H1 (cell line): ENCODE measurements at regions not wholly inside any gene's neighbourhood (a gene's known extent, or its start where the extent isn't known, plus 50 kb on each side); places are given as distances from the start of the nearest gene placed in this dataset.

Experiments
- CTCF ChIA-PET: fragments of 300-600 bp; sonication (Branson Sonifier 250); formaldehyde crosslinking; loops from one replicate; lab custom pipeline; 2021; ENCODE audit not compliant: partially characterized antibody; lab: Charles Lee
- POLR2A ChIA-PET: fragments of 300-600 bp; sonication (Branson Sonifier 250); formaldehyde crosslinking; loops from one replicate; lab custom pipeline; 2021; ENCODE audit warnings: inconsistent platforms; ENCODE audit not compliant: partially characterized antibody; lab: Charles Lee
- DNase-seq, 2 experiments: peaks; one replicate each; pipeline versions ENCODE4 v3.0.0 to v3.0.0-alpha.2; 2010 to 2022; ENCODE audit warnings: low spot score in 2 of 2, low read depth in 1 of 2, mixed read lengths in 1 of 2
- FAIRE-seq: peaks from 2 replicates; lab custom pipeline; 2011; peaks lifted over from hg19 to GRCh38; lab: Jason Lieb, UNC
- H2AFZ ChIP-seq: 2 replicates; pipeline ENCODE4 v1.8.1; 2012; ENCODE audit warnings: low read length, inconsistent platforms
- H2AK5ac ChIP-seq: 2 replicates; pipeline ENCODE4 v1.6.1; 2013; ENCODE audit warnings: low read depth, low read length
- H2BK120ac ChIP-seq: replicated peaks from 2 replicates; pipeline ENCODE3; 2013; ENCODE audit warnings: low read depth, low read length, inconsistent platforms
- H2BK12ac ChIP-seq: 2 replicates; pipeline ENCODE4 v1.6.1; 2013; ENCODE audit warnings: low read depth, low read length
- H2BK15ac ChIP-seq: 2 replicates; pipeline ENCODE4 v1.6.1; 2013; ENCODE audit warnings: low read length
- H2BK20ac ChIP-seq: 2 replicates; pipeline ENCODE4 v1.6.1; 2013; ENCODE audit warnings: low read length
- H2BK5ac ChIP-seq: 2 replicates; pipeline ENCODE4 v1.6.1; 2013; ENCODE audit warnings: low read depth, low read length
- H3K14ac ChIP-seq: 2 replicates; pipeline ENCODE4 v1.6.1; 2013; ENCODE audit warnings: inconsistent platforms; ENCODE audit not compliant: insufficient read length
- H3K18ac ChIP-seq: 2 replicates; pipeline ENCODE4 v1.6.1; 2013; ENCODE audit warnings: low read length; ENCODE audit errors: extremely low read depth
- H3K23ac ChIP-seq: 2 replicates; pipeline ENCODE4 v1.6.1; 2013; ENCODE audit warnings: inconsistent platforms; ENCODE audit not compliant: insufficient read length
- H3K23me2 ChIP-seq: 2 replicates; pipeline ENCODE4 v1.6.1; 2013; ENCODE audit warnings: low read depth, low read length
- H3K27ac ChIP-seq: 2 replicates; pipeline ENCODE4 v1.6.1; 2011; ENCODE audit warnings: low read depth, low read length, inconsistent platforms
- H3K27me3 ChIP-seq, 4 experiments: replicated peaks in 1 of 4; 1 replicate in 1 of 4; 2 replicates in 3 of 4; pipeline versions ENCODE4 v1.6.1 to v1.8.1; 2011 to 2013; ENCODE audit warnings: low read length in 3 of 4, mild to moderate bottlenecking in 3 of 4, inconsistent platforms in 2 of 4, mixed read lengths in 2 of 4, moderate library complexity in 1 of 4; ENCODE audit not compliant: control insufficient read depth in 3 of 4, insufficient read depth in 3 of 4; ENCODE audit errors: extremely low read depth in 1 of 4
- H3K36me3 ChIP-seq, 4 experiments: 2 replicates each; pipeline versions ENCODE4 v1.6.1 to v1.8.1; 2011 to 2013; ENCODE audit warnings: mild to moderate bottlenecking in 4 of 4, low read length in 3 of 4, moderate library complexity in 2 of 4, control low read depth in 1 of 4, inconsistent platforms in 1 of 4; ENCODE audit not compliant: insufficient read depth in 4 of 4, control insufficient read depth in 2 of 4
- H3K4ac ChIP-seq: replicated peaks from 2 replicates; pipeline ENCODE3; 2013; ENCODE audit warnings: low read length, low read depth, mixed read lengths, inconsistent platforms; ENCODE audit not compliant: insufficient read length
- H3K4me1 ChIP-seq, 4 experiments: replicated peaks in 1 of 4; 1 replicate in 1 of 4; 2 replicates in 3 of 4; pipeline versions ENCODE4 v1.6.1 to v1.8.1; 2011 to 2013; ENCODE audit warnings: low read length in 3 of 4, inconsistent platforms in 2 of 4, mixed read lengths in 1 of 4; ENCODE audit not compliant: insufficient read depth in 4 of 4, control insufficient read depth in 3 of 4
- H3K4me2 ChIP-seq, 2 experiments: 2 replicates each; pipeline versions ENCODE4 v1.6.1 to v1.8.1; 2011 to 2013; ENCODE audit warnings: low read depth in 2 of 2, low read length in 2 of 2, control low read depth in 1 of 2, inconsistent platforms in 1 of 2, mild to moderate bottlenecking in 1 of 2; ENCODE audit not compliant: insufficient read depth in 1 of 2
- H3K4me3 ChIP-seq, 4 experiments: fragments of 200-600, 300-600 bp in 1 of 4; sonication (generic), shearing (Covaris generic), sonication (Bioruptor Twin) in 1 of 4; 2 replicates each; pipeline versions ENCODE4 v1.5.1 to v1.8.1; 2011 to 2016; ENCODE audit warnings: low read length in 4 of 4, low read depth in 3 of 4, control low read depth in 2 of 4, inconsistent platforms in 2 of 4, mild to moderate bottlenecking in 2 of 4, mixed read lengths in 1 of 4, moderate library complexity in 1 of 4; ENCODE audit not compliant: insufficient read depth in 2 of 4; ENCODE audit errors: extremely low read depth in 1 of 4
- H3K56ac ChIP-seq: replicated peaks from 2 replicates; pipeline ENCODE3; 2013; ENCODE audit warnings: low read depth, mild to moderate bottlenecking, mixed read lengths, low read length, inconsistent platforms; ENCODE audit not compliant: insufficient read length
- H3K79me1 ChIP-seq: 2 replicates; pipeline ENCODE4 v1.6.1; 2013; ENCODE audit warnings: low read depth, low read length, control low read depth
- H3K79me2 ChIP-seq, 2 experiments: 2 replicates each; pipeline versions ENCODE4 v1.6.1 to v1.8.1; 2012 to 2013; ENCODE audit warnings: low read length in 2 of 2, mild to moderate bottlenecking in 2 of 2, inconsistent platforms in 1 of 2; ENCODE audit not compliant: insufficient read depth in 2 of 2, control insufficient read depth in 1 of 2
- H3K9ac ChIP-seq, 4 experiments: replicated peaks in 1 of 4; 1 replicate in 1 of 4; 2 replicates in 3 of 4; pipeline versions ENCODE4 v1.6.1 to v1.8.1; 2011 to 2013; ENCODE audit warnings: low read depth in 3 of 4, low read length in 3 of 4, control low read depth in 2 of 4, mild to moderate bottlenecking in 2 of 4, moderate library complexity in 2 of 4, inconsistent platforms in 1 of 4; ENCODE audit errors: extremely low read depth in 1 of 4
- H3K9me3 ChIP-seq, 2 experiments: 2 replicates each; pipeline versions ENCODE4 v1.6.1 to v1.8.1; 2012 to 2013; ENCODE audit warnings: mild to moderate bottlenecking in 2 of 2, moderate library complexity in 2 of 2, control low read depth in 1 of 2, inconsistent platforms in 1 of 2, low read depth in 1 of 2, low read length in 1 of 2, mixed read lengths in 1 of 2; ENCODE audit not compliant: insufficient read depth in 2 of 2
- H4K20me1 ChIP-seq, 2 experiments: replicated peaks in 1 of 2; 2 replicates each; pipeline versions ENCODE3 to v1.8.1; 2011 to 2013; ENCODE audit warnings: inconsistent platforms in 2 of 2, low read length in 2 of 2, mild to moderate bottlenecking in 1 of 2; ENCODE audit not compliant: insufficient read depth in 2 of 2, control insufficient read depth in 1 of 2
- H4K5ac ChIP-seq: 2 replicates; pipeline ENCODE4 v1.6.1; 2013; ENCODE audit warnings: low read length, low read depth, mixed read lengths, inconsistent platforms; ENCODE audit not compliant: insufficient read length
- H4K8ac ChIP-seq: 2 replicates; pipeline ENCODE4 v1.8.0; 2013; ENCODE audit warnings: mild to moderate bottlenecking, moderate library complexity, low read length, inconsistent platforms; ENCODE audit not compliant: insufficient read depth; ENCODE audit errors: extremely low read depth
- H4K91ac ChIP-seq: replicated peaks from 2 replicates; pipeline ENCODE3; 2013; ENCODE audit warnings: low read length, mixed read lengths, inconsistent platforms; ENCODE audit not compliant: insufficient read length
- BCL11A ChIP-seq, 2 experiments: IDR thresholded peaks; one replicate each; pipeline ENCODE4 v1.6.1; 2011; ENCODE audit warnings: low read depth in 2 of 2, low read length in 2 of 2, mild to moderate bottlenecking in 2 of 2
- CBX5 ChIP-seq: fragments of 300-800, 300-1000 bp; sonication (generic); IDR thresholded peaks from 2 replicates; pipeline ENCODE4 v1.7.1; 2016; ENCODE audit warnings: antibody characterized with exemption, low read length, low read depth
- CHD1 ChIP-seq: IDR thresholded peaks from 2 replicates; pipeline ENCODE4 v1.6.1; 2012; ENCODE audit warnings: low read depth, low read length, improper control_type of control experiment
- CREB1 ChIP-seq: IDR thresholded peaks from 2 replicates; pipeline ENCODE4 v1.6.1; 2012; ENCODE audit warnings: inconsistent platforms
- FOSL1 ChIP-seq: IDR thresholded peaks from 2 replicates; pipeline ENCODE4 v1.6.1; 2011; ENCODE audit warnings: mild to moderate bottlenecking, low read depth, low read length, moderate library complexity; ENCODE audit not compliant: insufficient read depth
- GABPA ChIP-seq: IDR thresholded peaks from 2 replicates; pipeline ENCODE4 v1.6.1; 2011; ENCODE audit warnings: mild to moderate bottlenecking, low read length, moderate library complexity, borderline replicate concordance; ENCODE audit not compliant: insufficient read depth
- HDAC2 ChIP-seq, 2 experiments: fragments of 300-600 bp in 1 of 2; sonication (generic) in 1 of 2; IDR thresholded peaks; 2 replicates each; pipeline ENCODE4 v1.6.1; 2011 to 2012; ENCODE audit warnings: low read depth in 2 of 2, low read length in 2 of 2, mild to moderate bottlenecking in 2 of 2, moderate library complexity in 2 of 2, borderline replicate concordance in 1 of 2, inconsistent platforms in 1 of 2
- KDM5A ChIP-seq: fragments of 200-600 bp; IDR thresholded peaks from 2 replicates; pipeline ENCODE4 v1.7.1; 2012; ENCODE audit warnings: mild to moderate bottlenecking, low read length, inconsistent platforms, mixed read lengths
- POLR2AphosphoS5 ChIP-seq: IDR thresholded peaks from 2 replicates; pipeline ENCODE4 v1.6.1; 2011; ENCODE audit warnings: low read depth, low read length
- SAP30 ChIP-seq: fragments of 300-600 bp; sonication (generic); IDR thresholded peaks from 2 replicates; pipeline ENCODE4 v1.7.1; 2012; ENCODE audit warnings: low read length, moderate library complexity, mild to moderate bottlenecking, inconsistent platforms; ENCODE audit not compliant: insufficient read depth, insufficient replicate concordance
- SIN3A ChIP-seq, 2 experiments: IDR thresholded peaks in 1 of 2; conservative IDR thresholded peaks in 1 of 2; 2 replicates each; pipeline ENCODE4 v1.6.1; 2011 to 2012; ENCODE audit warnings: low read length in 2 of 2, improper control_type of control experiment in 1 of 2, low read depth in 1 of 2, mild to moderate bottlenecking in 1 of 2
- TAF7 ChIP-seq: optimal IDR thresholded peaks from 2 replicates; pipeline ENCODE3; 2011; ENCODE audit warnings: low read depth, mild to moderate bottlenecking, inconsistent platforms, low read length, moderate library complexity, borderline replicate concordance
- ZNF274 ChIP-seq: IDR thresholded peaks from 2 replicates; pipeline ENCODE4 v1.7.0; 2012; ENCODE audit warnings: low read length, borderline replicate concordance; ENCODE audit errors: extremely low read depth
- WGBS, 2 experiments: shearing (Covaris generic) in 1 of 2; methylation state at CpG; one replicate each; pipeline versions ENCODE4 v1.1.6 to v1.1.7; 2013 to 2015; ENCODE audit warnings: low lambda C conversion rate in 2 of 2, mixed read lengths in 2 of 2, inconsistent platforms in 1 of 2, low coverage in 1 of 2, missing lambda C conversion rate in 1 of 2; ENCODE audit not compliant: insufficient replicate concordance in 2 of 2, insufficient coverage in 1 of 2, insufficient read length in 1 of 2; ENCODE audit errors: extremely low coverage in 1 of 2, missing lambda C conversion rate in 1 of 2; 5-methylcytosine and 5-hydroxymethylcytosine counted together

GRCh38 chr18:65124633-65125032 is 626.2 kb upstream of the CDH7 start:
- H3K79me2 ChIP-seq = no peaks in the 10 kb centered on the region
- no peak overlapping the region for H2AK5ac ChIP-seq
- TF ChIP-seq BCL11A (IDR thresholded peaks at IDR 0.05; ENCODE audit: low read depth in 2 of 2, low read length in 2 of 2) (no peak), CHD1 (no peak), KDM5A (no peak), SAP30 (no peak), HDAC2 (IDR thresholded peaks at IDR 0.05; ENCODE audit: borderline replicate concordance in 1 of 2, low read depth in 2 of 2, low read length in 2 of 2) (no peak), CBX5 (no peak), TAF7 (no peak), POLR2AphosphoS5 (no peak), SIN3A (conservative IDR thresholded peaks at IDR 0.05 in 1 of 2, IDR thresholded peaks at IDR 0.05 in 1 of 2; ENCODE audit: low read depth in 1 of 2, low read length in 2 of 2) (no peak), FOSL1 (no peak), CREB1 (no peak), GABPA (no peak), ZNF274 (no peak)
- H3K9me3 ChIP-seq = peaks cover 22 to 23% of the 10 kb centered on the region in 2 experiments
- CTCF ChIA-PET = no interaction called here
- H3K27me3 ChIP-seq = no peaks in the 10 kb centered on the region
- H4K8ac ChIP-seq = no peak overlapping the region
- H3K4ac ChIP-seq = no peak overlapping the region
- H3K4me3 ChIP-seq = no peak overlapping the region
- WGBS, 2 experiments = 96% methylated on average over 3 of the region's 3 CpGs; no CpG with 5 or more reads in 1 of the 2 experiments
- no peak overlapping the region for H3K9ac ChIP-seq
- H2BK20ac ChIP-seq = no peak overlapping the region
- no peak overlapping the region for H2BK15ac ChIP-seq
- no peak overlapping the region for H2AFZ ChIP-seq
- FAIRE-seq (no peak), DNase-seq (no peak)
- POLR2A ChIA-PET = no interaction called here
- no peaks in the 10 kb centered on the region for H3K23me2 ChIP-seq
- no peak overlapping the region for H2BK5ac ChIP-seq
- no peaks in the 10 kb centered on the region for H3K4me1 ChIP-seq
- no peak overlapping the region for H4K91ac ChIP-seq
- no peak overlapping the region for H2BK120ac ChIP-seq
- H2BK12ac ChIP-seq = no peak overlapping the region
- no peak overlapping the region for H3K23ac ChIP-seq
- no peak overlapping the region for H4K5ac ChIP-seq
- no peaks in the 10 kb centered on the region for H4K20me1 ChIP-seq
- no peak overlapping the region for H3K27ac ChIP-seq
- no peak overlapping the region for H3K18ac ChIP-seq
- no peak overlapping the region for H3K56ac ChIP-seq
- no peak overlapping the region for H3K14ac ChIP-seq
- H3K79me1 ChIP-seq = no peaks in the 10 kb centered on the region
- no peaks in the 10 kb centered on the region; a peak in 1 of 8 replicates for H3K36me3 ChIP-seq
- no peak overlapping the region for H3K4me2 ChIP-seq
